HG03175 (cell line): ENCODE measurements at regions not wholly inside any gene's neighbourhood (a gene's known extent, or its start where the extent isn't known, plus 50 kb on each side); places are given as distances from the start of the nearest gene placed in this dataset.
"Not testable (repeated sequence)": the region's sequence is repeated elsewhere in the genome, so short reads cannot be mapped to it uniquely, and the experiment has no call there.

Source experiments
- ATAC-seq: cut with Tn5 transposase; IDR thresholded peaks from one replicate; pipeline ENCODE4 v1.9.1; 2021; ENCODE audit warnings: mild to moderate bottlenecking, moderate library complexity; ENCODE audit not compliant: unreplicated experiment

DNA sequence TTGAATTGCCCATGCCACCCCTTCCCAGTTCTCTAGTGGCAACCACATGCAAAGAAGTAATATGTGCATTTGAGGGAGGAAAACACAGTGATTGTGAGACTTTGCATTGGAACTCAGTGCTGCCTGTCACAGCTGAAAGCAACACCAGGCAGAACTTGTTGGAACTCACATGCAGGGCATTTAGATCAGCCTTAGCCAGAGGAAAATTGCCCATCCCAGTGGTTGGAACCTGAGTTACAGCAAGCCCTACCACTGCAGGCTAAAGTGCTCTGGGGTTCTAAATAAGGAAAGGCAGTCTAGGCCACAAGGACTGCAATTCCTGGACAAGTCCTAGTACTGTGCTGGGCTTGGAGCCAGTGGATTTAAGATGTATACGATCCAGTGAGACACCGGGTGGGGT is 245.3 kb upstream of the UFL1 start:
- ATAC-seq: no peak

DNA sequence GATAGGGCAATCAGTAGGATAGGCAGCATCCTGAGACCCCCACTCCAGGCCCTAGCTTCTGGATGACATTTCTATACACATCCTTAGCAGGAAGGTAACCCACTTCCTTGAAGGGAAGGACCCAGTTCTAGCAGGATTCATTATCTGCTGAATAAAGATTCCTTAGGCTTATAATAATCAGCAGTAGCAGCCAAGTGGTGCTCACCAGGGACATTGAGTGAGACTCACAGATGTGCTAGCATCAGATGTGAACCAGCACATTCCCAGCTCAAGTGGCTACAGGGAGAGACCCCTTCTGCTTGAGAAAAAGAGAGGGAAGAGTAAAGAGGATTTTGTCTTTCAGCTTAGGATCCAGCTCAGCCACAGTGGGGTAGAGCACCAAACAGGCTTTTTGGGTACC is 244.8 kb upstream of the UFL1 start:
- ATAC-seq: no peak

DNA sequence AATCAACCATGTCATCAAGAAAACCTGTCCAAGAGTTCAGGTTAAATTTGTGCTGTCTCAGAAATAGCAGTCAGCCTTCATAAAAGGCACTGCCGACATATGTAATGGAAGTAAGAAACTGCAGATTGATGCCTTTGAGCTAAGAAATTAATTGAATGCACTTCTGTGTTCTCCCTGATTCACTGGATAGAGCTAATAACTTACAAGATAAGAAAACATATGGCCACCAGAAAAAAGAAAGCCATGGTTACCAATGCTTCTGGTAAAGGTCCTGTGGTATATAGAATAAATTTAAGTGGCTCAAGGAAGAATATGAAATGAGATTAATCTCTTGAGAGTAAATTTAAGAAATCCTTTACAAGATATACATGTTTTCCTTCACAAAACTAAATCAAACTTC is 242.5 kb upstream of the UFL1 start:
- no peak for ATAC-seq

DNA sequence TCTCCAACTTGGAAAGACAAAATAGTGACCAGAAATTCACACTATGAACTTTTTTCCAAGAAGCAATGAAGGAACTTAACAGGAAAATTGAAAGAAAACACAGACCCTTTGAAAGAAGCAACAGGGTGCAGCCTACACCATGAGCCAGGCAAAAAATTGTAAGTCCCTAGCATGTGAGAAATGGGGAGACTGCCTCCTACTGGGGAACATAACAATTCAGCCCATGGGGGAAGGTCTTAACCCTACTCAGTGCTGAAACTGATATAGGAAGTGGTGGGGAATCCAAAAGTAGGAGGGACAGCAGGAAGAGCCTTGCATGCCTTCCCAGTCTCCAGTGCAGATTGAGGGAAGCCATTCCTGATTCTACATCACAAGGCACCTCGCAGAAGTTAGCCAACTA is 235.1 kb upstream of the UFL1 start:
- no peak for ATAC-seq

DNA sequence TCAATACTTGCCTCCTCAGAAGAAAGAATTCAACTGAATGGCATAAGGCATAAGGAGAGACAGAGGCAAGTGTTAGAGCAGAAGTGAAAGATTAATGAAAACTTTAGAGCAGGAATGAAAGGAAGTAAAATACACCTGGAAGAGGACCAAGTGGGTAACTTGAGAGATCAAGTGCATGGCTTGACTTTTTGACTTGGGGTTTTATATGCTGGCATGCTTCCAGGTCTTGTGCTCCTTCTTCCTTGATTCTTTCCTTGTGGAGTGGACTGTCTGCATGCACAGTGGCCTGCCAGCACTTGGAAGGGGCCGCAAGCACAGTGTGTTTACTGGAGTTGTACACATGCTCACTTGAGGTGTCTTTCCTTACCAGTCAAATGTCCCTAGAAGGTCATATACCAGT is 222.1 kb upstream of the UFL1 start:
- ATAC-seq: no peak

DNA sequence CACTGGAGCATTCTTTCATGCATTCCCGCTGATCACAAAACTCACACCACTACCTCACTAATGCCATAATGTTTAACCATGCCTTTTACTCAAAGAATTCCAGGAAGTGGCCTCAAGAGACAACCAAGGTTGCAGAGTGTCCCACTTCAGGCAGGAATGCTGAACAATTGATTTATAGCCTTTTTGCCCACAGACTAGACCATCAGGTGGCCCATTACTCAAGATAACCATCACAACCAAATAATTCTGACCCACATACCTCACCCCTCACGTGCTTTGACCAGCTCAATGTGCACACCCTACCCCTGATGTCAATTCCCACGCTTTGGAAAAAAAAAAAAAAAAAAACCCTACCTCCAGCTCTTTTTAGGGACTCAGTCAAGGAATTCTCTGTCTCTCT is 220.6 kb upstream of the UFL1 start:
- no peak for ATAC-seq

DNA sequence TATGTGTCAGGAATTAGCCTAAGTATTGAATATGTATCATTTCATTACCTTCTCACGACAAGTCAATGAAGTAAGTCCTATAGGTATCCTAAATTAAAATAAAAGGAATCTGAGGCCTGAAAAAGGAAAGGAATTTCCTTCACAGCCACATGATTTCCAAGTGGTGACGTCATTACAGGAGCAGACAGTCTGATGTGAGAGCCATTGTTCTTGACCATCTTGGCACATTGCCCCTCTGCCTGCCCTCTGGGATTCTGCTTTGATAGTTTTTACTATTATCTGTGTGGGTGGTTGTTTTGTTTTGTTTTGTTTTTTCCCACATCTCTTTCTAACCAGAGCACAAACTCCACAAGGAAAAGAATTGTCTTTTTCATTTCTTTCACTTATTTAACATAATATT is 219.8 kb upstream of the UFL1 start:
- ATAC-seq: no peak

DNA sequence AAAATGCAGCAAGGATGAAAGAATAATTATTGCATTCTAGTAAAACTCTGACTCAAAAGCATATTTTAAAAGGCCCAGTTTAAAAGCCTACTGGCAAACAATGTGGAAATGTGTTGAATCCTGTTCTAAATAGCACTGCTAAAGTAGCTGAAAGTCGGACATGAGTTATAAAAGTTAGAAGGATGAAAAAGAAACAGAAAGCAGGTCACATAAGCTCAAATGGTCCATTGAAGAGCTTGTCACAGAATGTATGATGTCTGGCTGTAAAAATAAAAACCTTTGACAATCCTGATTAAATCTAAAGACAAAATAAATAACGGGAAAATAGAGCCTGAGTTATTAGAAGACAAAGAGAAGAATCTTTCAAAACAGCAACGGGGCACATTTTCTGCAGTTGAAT is 218.6 kb upstream of the UFL1 start:
- no peak for ATAC-seq

DNA sequence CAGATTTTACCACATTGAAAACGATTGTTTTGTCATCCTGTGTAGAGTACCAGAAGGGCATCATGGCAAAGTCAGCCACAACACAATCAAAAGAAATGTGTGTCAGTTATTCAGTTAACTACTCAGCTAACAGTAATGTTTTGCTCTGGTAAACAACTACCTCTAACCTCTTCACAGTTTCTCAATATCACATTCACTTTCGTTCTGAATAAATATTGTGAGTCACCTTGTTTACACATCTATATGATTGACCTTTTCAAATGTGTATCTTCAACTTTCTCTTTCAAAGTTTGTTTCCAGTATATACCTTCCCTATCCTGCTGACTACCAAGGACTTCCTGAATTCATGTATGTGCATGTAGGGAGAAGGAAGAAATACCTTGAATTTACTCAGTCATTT is 216.6 kb upstream of the UFL1 start:
- ATAC-seq: peak; percentile 98

DNA sequence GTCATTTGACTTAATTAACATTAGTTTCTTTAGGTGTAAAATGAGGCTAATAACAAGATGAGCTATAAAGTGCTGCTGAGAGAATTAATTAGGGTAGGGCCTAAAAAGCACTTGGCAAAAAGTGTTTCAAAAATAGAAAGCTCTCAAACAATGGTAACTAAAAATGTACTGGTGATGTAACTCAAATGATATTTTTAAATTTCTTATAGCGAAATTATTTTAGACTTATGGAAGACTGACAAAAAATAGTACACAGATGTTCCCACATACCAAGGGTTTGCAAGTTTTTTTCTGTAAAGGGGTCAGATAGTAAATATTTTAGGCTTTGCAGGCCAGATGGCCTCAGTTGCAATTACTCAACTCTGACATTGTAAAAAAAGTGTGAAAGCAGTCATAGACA is 190.7 kb upstream of the UFL1 start:
- ATAC-seq: no peak

DNA sequence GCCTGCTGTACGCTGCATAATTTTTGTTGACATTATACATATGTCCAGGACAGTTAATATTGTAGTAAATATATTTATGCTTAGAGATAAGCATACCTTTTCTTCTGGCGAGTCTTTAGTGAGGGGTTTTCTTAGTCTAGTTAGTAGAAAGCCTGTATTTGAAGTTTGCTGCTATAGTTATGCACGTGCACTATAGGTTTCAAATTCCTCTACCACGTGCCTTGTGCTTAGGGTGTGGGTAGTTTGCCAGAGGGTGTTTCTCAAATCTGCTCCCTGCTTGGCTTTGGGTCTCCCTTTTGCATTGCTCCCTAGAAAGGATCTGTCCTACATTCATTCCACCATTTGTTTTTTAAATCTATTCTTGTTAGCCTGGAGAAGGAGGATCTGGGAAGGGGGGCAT is 181.4 kb upstream of the UFL1 start:
- no peak for ATAC-seq

DNA sequence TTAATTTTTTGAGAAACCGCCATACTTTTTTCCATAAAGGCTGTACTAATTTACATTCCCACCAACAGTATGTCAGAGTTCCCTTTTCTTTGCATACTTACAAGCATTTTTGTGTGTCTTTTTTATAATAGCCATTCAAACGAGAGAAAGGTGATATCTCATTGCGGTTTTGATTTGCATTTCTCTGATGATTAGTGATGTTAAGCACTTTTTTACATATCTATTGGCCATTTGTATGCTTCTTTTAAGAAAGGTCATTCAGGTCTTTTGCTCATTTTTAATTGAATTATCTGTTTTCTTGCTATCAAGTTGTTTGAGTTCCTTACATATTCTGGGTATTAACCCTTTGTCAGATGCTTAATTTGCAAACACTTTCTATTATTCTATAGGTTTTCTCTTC is 176.1 kb upstream of the UFL1 start:
- ATAC-seq: no peak

DNA sequence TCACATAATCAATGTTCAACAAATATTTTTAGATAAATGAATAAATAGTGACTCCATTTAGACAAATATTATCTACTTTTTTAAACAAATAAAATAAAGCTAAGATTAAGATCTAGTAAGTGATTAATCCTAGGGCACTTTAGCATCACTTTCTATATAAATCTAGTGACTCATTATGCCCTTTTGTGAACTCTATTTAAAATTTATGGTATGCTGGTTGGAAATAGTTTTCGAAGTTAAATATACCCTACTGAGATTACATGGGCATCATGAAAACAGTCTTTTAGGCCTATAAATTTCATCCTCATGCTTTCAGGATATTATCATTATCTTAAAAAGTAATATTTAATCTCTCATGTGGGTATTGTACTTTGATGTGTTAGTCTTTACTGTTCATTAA is 140.4 kb upstream of the UFL1 start:
- no peak for ATAC-seq

DNA sequence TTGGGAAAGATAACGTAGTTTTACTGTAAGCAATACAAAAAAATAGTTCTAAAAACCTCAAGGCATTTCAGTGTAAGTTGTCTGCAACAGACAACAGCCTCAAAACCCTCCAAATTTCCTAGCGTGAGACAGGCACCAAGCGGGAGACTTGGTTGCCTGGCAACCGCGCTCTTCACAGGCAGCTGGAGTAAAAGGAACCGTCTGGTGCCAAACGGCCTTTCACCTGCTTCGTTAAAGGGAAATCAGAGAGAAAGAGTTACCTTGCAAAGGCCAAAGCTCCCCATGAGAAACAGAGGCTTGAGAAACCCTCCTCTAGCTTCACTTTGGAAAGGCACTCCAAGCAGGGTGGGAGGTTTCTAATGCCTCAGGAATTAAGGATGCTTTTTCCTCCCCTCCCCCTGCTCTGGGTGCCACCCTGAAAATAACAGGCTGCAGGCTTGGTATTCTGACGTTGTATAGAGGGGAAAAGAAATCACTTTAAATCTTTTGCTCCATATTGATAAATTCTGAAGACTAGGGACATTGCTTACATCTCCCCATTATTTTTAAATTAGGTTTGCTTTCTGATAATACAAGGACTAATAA is 129.7 kb upstream of the UFL1 start:
- ATAC-seq: peak; percentile 77

DNA sequence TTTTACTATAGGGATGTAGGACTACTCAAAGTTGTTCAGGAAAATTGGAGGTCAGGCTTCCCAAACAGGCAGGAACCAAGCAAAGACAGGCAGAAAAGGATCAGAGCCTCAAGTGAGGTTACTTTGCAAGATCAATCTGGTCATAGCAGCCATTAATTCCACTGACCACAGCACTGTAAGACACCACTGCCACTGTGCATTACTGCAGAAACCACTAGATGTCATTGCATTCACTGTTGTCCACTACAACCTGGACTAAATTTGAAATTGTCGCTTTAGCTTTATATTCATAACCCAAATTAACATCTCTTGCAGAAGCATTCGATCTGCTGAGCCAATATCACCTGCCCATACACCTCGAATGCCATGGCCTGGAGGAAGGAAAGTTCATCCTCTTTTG is 126.9 kb upstream of the UFL1 start:
- ATAC-seq: no peak

DNA sequence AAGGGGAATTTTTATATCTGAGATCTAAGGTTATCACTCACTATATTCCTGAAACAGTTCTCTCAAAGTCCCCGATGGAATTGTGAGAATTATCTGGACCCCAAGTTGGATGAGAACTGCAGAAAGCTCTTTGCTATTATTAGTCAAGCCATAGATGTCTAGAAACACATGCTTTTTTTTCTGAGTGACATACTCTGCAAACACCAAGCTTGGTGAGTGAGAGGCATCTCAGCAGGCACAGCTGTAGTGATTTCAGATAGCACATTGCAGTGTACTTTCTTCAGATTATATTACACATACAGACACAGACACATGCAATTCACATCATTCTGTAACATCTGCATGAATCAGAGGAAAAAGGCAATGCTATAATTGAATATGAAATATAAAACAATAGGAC is 111.1 kb upstream of the UFL1 start:
- ATAC-seq: no peak

DNA sequence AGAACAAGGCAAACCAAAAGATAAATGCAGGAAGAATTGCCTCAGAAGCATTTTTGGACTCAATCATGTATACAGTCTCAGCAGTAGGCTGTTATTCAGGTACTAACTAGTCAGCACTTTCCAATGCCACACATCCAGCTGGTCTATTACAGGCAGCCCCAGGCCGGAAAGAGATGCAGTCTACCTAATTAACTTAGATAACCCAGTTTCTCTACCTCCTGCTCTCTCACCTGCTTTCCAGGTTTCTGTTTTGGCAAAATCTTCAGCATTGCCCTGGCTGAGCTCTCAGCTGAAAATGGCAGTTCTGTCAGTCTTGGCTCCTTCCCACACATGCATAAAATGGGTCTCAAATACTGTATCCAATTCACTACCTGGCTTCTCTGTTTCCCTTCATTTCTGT is 101.3 kb upstream of the UFL1 start:
- ATAC-seq: no peak

DNA sequence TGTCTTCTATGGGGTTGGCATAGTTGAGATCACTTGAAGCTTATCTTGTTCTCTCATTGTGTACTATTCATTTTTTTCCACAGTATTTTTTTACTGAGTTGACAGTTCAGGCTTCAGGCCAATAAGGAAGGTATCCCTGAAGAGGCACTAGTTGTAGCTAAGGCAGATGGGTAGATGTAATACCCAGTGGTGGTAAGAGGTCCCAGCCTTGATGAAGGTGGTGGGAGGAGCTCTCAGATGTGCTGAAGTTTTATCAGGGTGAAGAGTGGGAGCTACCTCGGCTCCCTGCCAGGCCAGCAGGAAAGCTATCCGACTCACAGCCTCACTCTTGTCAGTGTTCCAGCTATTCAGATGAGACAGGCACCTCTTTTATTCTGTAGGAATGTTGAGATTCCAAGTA is 87.7 kb upstream of the UFL1 start:
- no peak for ATAC-seq

DNA sequence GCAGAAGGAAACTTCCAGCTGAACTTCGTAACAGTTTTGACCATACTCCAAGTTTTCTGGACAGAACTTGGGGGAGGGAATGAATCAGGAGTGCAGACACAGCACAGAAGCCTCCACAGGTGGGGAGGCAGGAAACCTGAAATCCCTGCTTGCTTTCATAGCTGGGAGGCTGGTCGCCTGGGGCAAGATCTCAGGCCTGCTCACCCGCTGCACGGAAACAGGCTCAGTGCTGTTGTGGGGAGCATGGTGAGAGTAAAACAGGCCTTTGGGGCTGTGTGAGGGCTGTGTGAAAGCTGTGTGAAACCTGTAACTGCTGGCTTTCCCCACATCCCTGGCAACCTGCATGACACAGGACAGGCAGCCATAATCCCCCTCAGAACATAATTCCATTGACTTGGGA is 85.2 kb upstream of the UFL1 start:
- ATAC-seq: no peak

DNA sequence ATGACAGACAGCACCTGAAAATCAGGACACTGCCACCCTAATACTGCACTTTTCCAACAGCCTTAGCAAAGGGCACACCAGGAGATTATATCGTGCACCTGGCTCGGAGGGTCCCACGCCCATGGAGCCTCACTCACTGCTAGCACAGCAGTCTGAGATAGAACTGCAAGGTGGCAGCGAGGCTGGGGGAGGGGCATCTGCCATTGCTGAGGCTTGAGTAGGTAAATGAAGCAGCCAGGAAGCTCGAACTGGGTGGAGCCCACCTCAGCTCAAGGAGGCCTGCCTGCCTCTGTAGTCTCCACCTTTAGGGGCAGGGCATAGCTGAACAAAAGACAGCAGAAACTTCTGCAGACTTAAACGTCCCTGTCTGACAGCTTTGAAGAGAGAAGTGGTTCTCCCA is 84.4 kb upstream of the UFL1 start:
- not testable (repeated sequence) for ATAC-seq

DNA sequence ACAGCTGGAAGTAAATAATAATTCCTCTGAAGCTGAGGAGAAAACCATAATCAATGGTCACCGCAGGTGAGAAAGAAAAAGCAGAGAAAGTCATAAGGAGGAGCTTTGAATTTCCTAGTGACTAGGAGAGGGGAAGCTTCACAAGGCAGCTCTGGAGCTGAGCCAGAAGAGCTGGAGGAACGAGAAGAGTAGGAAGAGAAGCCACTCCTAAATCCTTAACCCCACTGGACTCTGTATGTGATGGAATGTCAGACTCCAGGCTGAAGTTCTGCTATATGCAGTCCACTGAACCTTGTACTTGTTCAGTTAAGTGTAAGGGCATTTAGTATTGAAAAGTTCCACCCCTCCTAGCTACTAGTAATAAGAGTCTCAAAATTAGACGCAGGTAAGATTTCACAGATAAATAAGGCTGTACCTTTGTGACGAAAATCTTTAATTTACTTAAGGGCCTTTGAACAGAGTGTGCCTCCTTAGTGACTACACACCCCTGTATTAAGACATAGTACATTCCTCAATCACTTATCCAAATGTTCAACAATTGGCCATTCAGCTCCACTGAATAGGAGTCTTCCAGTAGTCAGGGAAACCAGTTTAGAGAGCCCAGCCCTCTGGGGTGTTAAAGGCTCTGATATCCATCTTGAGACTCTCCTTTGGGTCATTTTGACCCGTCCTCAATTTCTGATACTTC is 71.4 kb upstream of the UFL1 start:
- no peak for ATAC-seq

DNA sequence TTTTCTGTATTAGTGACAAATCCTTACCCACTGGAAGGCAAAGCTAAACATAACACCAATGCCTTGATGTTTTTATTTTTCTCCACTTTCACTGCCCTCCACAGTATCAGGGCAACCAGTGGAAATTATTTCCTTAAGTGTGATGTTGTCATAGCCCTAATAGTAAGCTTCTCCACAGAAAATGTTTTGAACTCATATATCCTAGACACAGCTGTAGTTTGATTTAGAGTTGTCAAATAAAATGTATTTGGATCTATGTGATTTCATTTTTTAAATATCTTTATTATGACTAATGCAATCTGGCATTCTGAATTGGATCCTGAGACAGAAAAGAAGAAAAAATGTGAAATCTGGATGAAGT is 70.9 kb upstream of the UFL1 start:
- no peak for ATAC-seq

DNA sequence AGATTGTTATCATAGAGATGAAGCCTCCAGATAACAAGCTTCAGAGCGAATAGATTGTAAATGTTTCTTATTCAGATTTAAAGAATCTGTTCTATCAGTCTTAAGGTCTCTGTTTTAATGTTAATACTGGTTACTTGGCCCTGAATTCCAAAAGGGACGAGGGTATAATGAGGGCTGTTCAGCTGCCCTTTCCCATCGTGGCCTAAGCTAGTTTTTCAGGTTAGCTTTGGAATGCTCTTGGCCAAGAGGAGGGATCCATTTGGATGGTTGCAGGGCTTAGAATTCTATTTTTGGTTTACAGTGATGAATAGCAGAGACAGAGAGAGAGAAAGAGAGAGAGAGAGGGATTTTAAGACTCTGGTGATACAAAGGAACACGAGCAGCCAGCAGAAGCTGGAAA is 62.8 kb upstream of the UFL1 start:
- no peak for ATAC-seq
